ENCODE measurements at regions not wholly inside any gene's neighbourhood (a gene's known extent, or its start where the extent isn't known, plus 50 kb on each side); places are given as distances from the start of the nearest gene placed in this dataset.
"Not testable (repeated sequence)": the region's sequence is repeated elsewhere in the genome, so short reads cannot be mapped to it uniquely, and the experiment has no call there.

- no peak for DNase-seq
Observed at GRCh38 chr16:17936766-17937402, 399.7 kb downstream of the NPIPA8 start.

- no peak for DNase-seq
Observed at GRCh38 chr16:17930280-17930679, 406.3 kb downstream of the NPIPA8 start.

- DNase-seq: no peak
Observed at GRCh38 chr16:17926866-17927399, 409.6 kb downstream of the NPIPA8 start.

GRCh38 chr16:17926461-17926860 is 410.1 kb downstream of the NPIPA8 start:
- DNase-seq: no peak

GRCh38 chr16:17925761-17926160 is 410.8 kb downstream of the NPIPA8 start:
- no peak for DNase-seq

GRCh38 chr16:17921357-17921978 is 415.1 kb downstream of the NPIPA8 start:
- no peak for DNase-seq

GRCh38 chr16:17917316-17918019 is 419.1 kb downstream of the NPIPA8 start:
- no peak for DNase-seq

- no peak for DNase-seq
Observed at GRCh38 chr16:17915791-17916190, 420.7 kb downstream of the NPIPA8 start.

GRCh38 chr16:17914168-17914567 is 422.4 kb downstream of the NPIPA8 start:
- no peak for DNase-seq

GRCh38 chr16:17911578-17911977 is 425.0 kb downstream of the NPIPA8 start:
- not testable (repeated sequence) for DNase-seq

GRCh38 chr16:17906626-17907025 is 429.9 kb downstream of the NPIPA8 start:
- DNase-seq: not testable (repeated sequence)

- DNase-seq: no peak
Observed at GRCh38 chr16:17901309-17901708, 430.5 kb upstream of the XYLT1 start.

GRCh38 chr16:17899141-17899540 is 428.4 kb upstream of the XYLT1 start:
- DNase-seq: no peak

GRCh38 chr16:17887963-17888362 is 417.2 kb upstream of the XYLT1 start:
- no peak for DNase-seq

- no peak for DNase-seq
Observed at GRCh38 chr16:17885659-17886207, 415.0 kb upstream of the XYLT1 start.

GRCh38 chr16:17877821-17878360 is 407.1 kb upstream of the XYLT1 start:
- no peak for DNase-seq

- no peak for DNase-seq
Observed at GRCh38 chr16:17866996-17867395, 396.2 kb upstream of the XYLT1 start.

GRCh38 chr16:17861981-17862479 is 391.3 kb upstream of the XYLT1 start:
- no peak for DNase-seq

- DNase-seq: no peak
Observed at GRCh38 chr16:17858061-17858460, 387.3 kb upstream of the XYLT1 start.

- no peak for DNase-seq
Observed at GRCh38 chr16:17853958-17854357, 383.2 kb upstream of the XYLT1 start.

- DNase-seq: no peak
Observed at GRCh38 chr16:17852977-17853702, 382.4 kb upstream of the XYLT1 start.

- DNase-seq: no peak
Observed at GRCh38 chr16:17850581-17851250, 380.0 kb upstream of the XYLT1 start.

Measured in DMS79 (cell line).